CD4-positive, alpha-beta T cell treated with Interferon gamma for 1 hour (primary cell): ENCODE measurements at regions not wholly inside any gene's neighbourhood (a gene's known extent, or its start where the extent isn't known, plus 50 kb on each side); places are given as distances from the start of the nearest gene placed in this dataset.

ENCODE experiments used
- DNase-seq: peaks from one replicate; pipeline ENCODE4 v3.0.0-alpha.2; 2020

DNA sequence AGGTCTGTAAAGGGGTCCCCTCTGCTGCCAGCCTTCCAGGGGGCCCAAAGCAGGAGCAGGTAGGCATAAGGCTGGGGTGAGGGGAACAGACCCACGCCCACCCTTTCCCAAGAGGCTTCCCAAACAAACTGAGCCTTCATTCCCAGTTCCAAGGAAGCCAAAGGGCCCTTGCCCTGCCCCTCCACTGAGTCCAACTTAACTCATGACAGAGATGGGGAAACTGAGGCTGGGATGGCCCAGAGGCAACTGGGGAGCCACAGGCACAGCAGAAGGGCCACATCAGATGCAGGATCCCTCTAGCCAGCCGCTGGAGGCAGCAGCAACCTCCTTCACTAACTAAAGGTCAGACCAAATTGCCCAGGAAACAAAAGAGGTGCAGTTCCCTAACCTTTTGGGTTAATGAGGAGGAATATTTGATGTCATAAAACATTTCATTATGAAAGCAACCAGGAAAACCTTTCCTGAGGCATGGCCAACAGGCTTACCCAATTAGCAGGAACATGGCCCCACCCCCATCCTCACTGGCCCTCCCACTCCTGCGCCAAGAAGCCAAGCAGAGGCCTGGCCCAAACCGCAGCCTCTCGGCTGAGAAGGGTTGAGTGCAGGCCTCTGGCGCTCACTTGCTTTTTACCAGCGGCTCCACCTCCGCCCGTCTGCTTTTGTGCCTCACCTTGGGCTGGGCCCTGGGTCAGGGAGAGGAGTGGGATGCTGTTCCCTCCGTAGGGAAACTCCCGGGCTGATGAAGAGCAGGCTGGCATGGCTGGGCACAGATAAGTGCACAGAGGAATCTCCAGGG is 293.5 kb upstream of the RTL1 start:
- no peak for DNase-seq

DNA sequence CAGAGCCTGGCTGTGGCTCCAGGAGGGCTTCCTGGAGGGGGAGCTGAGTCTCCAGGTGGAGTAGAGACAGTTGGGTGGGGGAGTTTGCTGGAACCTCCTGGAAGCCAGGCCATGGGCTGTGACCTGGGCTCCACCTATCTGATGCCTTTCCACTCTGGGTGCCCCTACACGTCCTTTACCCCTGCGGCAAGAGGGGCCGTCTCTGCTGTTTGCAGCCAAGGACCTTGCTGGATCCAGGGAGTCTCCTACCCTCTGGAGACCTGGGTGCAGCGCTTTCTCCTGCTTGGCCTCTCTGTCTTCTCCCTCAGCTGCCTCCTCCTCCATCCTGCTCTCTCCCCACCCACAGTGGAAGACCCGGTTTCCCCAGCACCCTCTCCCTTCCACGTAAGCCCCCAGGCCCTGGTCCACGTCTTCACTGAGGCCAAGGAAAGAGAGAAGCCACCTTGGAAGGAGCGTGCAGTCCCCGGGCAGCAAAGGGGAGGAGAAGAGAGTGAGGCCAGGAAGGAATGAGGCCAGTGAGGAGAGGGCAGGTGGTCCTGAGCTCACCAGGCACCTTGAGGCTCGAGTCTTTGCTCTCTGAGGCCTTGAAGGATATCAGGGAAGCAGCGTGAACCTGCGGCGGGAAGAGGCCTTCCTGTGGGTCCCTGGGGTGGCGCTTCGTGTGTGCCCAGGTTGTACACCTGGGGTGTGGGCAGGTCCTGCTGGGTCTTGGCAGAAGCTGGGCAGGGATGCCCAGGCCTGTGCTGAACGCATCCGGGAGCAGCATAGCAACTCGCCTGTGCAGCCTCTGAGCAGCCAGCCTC is 294.3 kb upstream of the RTL1 start:
- no peak for DNase-seq

DNA sequence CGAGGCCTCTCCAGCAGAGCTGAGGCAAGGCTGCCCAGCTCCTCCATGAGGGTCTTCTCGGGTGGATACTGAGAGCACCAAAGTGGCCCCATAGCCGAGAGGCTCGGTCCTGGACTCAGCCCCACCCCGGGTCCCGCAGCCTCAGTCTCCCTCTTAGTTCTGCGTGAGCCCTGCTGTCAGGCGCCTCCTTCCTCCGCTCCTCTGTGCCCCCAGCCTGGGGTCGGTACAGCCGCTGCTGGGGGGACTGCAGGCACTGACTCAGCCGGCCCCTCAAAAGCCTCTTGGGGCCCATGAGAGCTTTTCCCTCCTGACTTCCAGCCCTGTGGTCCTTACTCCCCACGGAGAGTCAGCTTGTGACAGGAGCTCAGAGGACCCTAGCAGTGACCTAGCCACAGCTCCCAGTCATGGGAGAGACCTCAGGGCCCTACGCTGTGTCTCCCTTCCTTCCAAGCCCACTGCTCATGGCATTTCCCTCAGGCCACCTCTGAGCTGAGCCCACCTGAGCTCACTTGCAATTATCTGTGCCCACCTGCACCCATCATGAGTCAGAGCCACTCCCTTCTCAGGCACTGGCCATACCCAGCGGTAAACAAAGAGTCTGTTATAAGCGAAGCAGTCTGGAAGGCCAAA is 295.0 kb upstream of the RTL1 start:
- DNase-seq, result no peak

DNA sequence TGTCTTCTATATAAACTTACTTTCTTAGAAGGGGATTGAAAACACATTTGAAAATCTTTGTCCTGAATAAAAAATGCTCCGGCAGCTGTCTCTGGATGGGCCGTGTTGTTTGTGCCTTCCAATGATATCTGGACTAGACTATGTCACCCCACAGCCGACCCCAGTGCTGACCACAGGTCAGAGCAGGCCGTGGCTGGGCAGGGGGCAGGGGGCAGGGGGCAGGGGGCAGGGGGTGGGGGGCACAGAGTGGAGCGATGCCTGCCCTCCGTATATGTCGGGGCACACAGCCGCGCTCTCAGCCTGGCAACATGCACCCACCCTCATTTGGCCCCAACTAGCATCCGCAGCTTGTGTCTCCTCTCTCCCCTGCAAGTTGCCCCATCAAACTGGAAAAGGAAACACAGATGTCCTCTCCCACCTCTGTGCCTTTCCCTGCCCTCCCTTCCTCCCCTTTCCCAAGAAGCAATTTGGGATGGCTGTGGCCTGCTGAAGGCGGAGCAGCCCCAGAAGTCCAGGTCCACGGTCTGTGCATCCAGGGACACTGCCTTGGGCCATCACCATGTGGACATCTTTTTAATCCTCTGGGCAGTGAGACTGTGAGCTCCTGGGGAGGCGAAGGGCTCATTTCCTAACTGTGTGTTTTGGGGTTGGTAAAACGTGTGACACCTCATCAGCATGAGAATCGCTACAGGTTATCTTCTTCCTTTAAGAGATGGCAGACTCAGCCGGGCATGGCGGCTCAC is 295.7 kb upstream of the RTL1 start:
- no peak for DNase-seq

DNA sequence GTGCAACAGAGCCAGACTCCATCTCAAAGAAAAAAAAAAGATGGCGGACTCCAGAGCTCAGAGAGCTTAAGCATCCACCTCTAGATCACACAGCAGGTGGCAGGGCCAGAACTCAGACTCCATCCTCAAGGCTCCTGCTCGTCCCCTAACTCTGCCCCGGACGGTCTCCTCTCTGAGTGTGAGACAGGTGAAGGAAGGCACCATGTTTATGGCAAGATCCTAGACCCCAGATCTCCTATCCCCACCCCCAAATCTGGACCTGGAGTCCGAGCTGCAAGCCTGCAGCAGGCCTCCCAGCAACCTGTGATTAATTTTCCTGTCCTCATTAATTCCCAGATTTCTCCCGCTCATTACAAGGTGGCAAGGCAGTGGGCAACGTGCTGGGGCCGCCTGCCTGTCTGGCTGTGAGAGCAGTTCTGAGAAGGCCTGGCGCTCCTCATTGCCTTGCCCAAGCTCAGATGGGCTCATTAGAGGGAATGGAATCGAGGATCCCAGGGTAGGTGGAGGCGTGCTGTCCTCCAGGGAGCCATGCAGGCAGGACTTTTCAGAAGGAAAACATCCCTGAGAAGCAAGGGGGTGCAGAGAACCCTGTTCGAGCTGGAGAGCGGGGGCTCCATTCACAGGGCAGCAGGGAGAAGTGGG is 296.6 kb upstream of the RTL1 start:
- DNase-seq, result no peak

DNA sequence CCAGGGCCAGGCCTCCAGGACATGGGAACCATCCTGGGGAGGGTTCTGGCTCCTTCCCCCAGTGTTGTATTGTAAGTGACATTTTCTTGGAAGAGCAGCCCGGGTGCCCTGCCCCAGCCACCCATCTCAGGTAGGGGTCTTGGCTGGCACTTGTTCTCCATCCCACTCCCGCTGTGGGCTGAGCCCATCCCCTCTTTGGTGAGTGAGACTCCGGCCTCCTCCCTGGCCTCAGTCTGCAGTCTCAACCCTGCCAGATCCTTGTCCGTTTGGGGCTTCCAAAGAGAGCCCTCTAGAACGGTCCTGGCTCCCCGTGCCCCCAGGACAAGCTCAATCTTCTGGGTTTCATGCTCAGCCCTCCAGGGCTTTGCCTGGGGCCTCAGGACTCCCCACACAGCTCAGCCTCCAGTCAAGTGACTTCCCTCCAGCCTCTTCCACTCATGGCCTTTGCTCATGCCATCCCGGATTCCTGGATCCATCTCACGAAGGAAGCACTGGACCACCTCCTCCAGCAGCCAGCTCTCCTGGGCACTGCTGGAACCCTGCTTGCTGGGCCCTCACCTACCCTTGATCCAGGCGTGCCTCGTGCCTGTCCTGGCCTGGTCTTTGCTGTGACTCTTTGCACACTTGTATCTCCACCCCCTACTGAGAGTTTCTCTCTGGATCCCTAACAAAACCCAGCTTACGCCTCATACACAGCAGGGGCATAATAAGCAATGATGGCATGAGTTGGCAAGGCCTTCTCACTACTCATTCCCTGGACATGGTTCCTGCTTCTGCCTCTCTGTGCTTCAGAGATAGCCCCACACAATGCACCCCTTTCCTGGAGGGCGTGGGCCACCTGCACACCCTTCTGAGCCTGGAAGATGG is 297.4 kb upstream of the RTL1 start:
- no peak for DNase-seq

DNA sequence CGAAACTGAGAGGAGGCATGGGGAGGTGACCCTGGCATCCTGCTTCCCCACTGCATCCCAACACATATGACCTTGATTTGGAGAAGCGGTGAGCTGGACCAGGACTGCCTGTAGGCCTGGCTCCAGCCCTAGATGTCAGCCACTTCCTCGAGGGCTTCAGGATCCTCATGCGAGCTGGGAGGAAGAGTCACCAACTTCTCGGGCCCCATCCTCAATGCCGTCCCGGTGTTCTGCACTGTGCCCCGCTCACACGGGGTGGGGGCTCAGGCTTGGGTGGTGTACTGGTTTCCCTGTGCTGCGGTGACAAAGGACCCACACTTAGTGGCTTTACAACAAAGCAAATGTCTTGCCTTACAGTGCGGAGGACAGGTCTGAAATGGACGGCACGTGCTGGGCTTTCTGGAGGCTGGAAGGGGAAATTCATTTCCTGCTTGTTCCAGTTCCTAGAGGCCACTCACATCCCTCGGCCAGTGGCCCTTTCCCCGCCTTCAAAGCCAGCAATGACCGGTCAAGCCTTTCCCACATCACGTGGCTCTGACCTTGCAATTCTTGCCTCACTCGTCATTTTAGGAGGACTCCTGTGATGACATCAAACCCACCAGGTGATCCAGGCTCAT is 298.1 kb upstream of the RTL1 start:
- DNase-seq, result no peak

DNA sequence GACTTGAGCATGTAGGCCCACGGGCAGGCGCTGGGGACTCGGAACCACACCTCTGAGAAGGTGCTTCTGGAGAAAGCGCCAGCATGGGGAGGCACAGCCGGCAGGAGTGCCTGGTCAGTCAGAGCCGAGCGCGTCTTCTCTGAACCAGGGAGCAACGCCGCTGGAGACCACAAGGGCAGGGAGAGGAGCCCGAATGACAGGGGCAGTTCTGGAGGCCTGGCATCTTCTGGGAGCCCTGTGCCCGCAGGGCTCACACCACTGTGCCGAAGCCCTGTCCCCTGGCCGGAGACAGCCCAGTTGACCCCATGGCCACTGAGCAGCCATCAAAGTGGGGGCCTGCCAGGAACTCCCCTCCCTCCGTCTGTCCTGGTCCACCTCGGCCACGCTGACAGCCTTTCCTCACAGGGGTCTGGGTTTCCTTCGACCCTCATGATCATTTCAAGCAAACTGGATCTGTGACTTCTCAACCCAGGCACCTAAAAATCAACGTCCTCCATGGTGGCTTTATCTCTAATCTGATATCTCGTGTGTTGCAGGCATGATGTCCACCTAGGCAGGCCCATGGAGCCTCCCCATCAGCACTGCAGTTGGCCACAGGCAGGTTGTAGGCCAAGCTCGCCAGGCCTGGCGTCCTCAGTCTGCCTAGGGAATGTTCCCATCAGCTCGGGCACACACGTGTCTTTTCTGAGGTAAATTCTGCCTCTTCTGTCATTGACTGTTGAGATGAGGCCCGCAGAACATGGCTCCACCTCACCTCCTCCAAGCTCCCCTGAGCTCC is 299.3 kb upstream of the RTL1 start:
- DNase-seq, result no peak

DNA sequence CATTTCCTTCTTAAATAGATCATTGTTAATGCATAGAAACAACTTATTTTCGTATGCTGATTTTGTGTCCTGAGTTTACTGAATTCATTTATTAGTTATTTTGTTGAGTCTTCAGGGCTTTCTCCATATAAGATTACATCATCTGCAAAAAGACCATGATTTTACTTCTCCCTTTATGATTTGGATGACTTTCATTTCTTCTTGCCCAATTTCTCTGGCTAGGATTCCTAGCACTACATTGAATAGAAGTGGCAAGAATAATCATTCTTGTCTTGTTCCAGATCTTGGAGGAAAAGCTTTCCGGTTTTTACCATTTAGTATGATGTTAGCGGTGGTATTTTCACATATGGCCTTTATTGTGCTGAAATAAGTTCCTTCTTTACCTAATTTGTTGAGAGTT is 303.0 kb upstream of the RTL1 start:
- DNase-seq, result no peak

DNA sequence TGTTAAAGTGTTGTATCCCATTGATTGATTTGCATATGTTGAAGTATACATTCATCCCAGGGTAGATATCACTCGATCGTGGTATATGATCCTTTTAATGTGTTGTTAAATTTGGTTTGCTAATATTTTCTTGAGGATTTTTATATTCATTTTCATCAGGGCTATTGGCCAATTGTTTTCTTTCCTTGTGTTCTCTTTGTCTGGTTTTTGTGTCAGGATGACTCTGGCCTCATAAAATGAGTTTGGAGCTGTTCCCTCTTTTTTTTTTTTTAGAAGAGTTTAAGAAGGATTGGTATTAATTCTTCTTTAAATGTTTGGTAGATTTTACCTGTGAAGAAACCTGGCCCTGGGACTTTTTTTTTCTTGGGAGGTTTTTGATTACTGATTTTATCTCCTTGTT is 303.5 kb upstream of the RTL1 start:
- DNase-seq, result no peak

DNA sequence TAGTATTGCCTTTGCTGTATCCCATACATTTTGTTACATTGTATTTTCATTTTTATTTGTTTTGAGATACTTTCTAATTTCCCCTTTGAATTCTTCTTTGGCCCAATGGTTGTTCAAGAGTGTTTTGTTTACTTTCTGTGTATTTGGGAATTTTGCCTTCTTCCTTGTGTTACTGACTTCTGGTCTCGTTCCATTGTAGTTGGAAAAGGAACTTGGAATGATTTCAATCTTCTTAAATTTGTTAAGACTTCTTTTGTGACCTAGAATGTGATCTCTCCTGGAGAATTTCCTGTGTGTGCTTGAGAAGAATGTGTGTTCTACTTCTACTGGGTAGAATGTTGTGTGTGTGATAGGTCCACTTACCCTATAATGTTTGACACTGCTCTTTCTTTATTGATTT is 304.4 kb upstream of the RTL1 start:
- DNase-seq, result no peak

DNA sequence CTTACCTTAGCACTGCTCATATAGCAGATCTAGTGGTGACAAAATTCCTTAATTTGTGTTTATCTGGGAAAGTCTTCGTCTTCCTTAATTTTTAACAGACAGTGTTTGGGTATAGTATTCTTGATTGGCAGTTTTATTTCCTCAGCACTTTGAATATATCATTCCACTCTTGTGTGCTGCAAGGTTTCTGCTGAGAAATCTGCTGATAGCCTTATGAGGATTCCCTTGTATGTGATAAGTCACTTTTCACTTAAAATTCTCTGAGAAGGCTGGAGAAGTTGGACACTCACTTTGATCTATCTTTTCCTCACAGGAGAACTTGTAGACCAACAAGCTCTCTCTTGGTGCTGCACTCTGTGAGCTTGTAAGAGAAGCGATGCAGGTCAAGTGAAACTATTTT is 306.1 kb upstream of the RTL1 start:
- no peak for DNase-seq

DNA sequence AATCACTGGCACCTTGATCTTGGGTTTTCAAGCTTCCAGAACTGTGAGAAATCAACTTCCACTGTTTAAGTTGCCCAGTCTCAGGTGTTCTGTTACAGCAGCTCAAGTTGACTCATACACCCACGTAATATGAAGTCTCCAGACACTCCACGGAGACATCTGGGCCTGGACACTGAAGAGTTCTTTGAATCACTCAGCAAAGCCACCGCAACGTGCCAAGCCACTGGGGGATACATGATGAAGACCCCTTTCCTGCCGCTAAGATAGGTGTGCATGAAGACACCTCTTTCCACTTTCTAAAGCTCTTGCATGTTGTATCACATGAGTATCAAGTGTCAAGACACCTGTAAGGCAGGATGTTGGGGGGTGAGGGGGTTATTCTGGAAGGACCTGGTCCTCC is 311.7 kb upstream of the RTL1 start:
- DNase-seq, result no peak

DNA sequence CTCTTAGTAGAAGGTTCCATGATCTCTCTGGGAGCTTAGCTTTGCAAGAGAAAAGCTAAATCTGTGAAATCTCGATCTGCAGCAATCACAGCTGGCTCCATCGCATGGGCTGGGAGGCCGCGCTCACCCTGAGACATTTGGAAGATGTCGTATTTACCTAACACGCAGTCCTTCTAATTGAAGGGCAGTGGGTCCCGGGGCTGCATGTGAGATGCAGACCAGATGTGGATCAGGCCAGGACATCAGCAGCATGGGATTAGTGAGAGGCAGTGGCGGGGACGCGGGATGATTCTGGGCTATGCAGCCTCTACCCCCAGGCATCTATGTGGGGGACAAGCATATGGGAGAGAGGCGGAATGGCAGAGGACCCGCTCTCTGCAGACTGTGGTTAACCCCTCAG is 312.4 kb upstream of the RTL1 start:
- no peak for DNase-seq

DNA sequence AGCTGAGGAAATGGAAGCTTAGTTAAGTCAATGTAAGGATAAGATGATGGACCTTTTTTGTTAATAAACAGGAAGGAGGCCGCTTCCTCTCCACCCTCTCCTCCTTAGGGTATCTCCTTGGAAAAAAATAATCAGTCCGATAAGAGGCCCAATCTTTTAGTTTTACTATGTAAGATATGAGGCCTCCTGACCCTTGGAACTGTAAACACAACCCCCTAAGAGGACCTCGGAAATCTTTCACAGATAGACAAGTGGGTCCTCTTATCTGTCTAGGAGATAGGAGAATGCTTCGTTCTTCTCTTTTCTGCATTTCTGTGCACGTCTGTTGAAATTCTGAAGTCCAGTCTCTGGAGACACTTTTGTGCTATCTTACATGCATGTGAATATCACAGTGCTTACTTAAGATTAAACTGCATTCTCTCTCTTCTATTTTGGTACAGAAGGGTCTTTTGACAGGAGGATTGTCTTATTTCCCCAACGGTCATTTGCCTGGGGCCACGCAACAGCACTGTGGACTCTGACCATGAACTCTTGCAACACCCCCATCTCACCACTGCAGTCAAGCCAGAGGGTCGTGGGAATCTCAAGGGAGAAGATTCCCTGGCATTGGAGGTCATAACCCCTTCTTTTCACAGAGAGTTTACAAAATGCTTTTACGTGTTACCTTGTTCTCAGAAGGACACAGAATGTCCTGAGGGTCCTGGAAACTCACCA is 313.0 kb upstream of the RTL1 start:
- DNase-seq, result no peak

DNA sequence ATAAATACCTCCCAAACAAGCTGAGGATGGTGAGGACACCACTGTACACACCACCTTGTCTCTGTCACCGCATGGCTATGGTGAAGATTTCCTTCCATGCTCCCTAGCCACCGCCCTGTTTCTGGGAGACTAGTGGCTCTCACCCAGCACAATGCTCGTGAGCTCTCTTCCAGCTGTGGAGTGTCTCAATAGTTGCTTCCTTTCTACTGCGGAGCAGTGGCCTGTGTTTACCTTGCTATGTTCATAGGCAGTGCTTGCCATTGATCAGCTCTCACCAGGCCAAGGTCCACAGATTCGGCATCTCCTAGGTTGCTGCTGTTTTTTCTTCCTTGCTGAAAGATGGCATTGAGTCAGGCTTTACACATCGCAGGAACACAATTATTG is 313.6 kb upstream of the RTL1 start:
- DNase-seq, result no peak

DNA sequence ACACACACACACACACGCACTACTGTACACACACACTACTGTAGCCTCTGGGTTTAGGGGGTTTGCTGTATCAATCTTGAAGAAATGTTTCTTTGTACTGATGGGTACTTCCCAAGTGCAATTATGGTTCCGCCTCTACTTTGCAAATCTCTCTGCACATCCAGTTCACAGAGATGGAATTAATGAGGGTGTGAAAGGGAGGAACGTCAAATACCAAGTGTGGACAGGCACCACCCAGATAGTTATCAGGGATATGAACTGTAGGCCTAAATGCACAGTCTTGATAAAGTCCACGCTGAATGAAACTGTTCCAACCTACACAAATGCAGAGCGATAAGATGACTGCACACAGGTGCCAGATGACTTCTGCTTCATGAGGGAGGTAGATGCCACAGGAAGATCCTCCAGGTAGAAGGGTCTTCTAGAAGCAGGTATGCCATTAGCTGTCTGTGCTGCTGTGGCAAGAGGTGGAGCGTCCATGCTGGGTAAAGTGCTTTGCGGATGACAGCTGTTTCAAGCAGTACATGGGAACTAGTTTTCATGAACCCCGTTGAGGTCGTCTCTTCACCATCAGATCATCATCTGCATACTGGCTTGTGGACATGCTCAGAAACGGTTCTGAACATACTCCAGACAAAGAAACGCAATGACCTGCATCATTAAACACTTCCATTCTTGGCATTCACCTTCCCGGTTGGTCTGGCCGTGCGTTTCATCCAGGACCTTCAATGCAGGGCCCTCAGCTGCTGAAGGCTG is 314.3 kb upstream of the RTL1 start:
- no peak for DNase-seq

DNA sequence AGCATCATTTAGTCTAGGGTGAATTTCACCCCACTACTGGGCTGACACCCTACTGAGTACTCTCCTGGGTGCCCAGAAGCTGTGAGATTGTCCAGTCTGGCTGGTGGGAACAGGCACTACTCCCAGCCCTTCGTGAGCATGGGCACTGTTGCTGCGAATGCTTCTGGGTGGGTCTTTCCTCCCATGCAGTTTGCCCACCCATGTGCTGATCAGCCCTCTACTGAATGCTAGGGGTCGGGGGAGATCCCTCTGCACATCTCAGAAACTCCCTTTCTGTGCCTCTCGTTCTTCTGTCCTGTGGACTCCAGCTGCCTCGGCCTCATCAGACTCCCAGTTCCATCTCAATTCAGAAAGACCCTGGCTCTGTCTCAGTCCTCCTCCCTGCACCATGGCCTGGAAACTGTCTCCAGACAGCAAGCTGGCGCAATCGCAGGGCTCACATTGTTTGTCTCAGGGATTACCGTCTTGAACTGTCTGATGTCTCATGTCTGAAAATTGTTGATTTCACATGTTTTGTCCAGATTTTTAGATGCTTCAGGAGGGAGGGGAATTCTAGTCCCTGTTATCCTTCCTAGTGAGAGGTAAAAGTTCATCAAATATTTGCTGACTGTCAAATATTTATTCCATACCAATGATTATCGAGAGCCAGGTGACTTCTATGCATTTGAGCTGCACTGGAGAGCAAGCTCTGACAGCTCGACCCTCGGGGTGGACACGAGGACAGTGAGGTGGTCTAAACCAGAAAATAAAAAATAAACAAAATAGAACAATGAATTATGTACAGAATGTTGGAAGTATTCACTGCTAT is 316.6 kb upstream of the RTL1 start:
- no peak for DNase-seq
